Natural killer cell treated with Interleukin-12 subunit alpha and Interleukin-12 subunit beta and Interleukin-15 and Interleukin-18, amount 100 ng/mL, for 72 hours (primary cell): ENCODE measurements at regions not wholly inside any gene's neighbourhood (a gene's known extent, or its start where the extent isn't known, plus 50 kb on each side); places are given as distances from the start of the nearest gene placed in this dataset.
"Not testable (repeated sequence)": the region's sequence is repeated elsewhere in the genome, so short reads cannot be mapped to it uniquely, and the experiment has no call there.

Experiments
- ATAC-seq, 2 donors: fragments of 150-1000 bp; cut with Tn5 transposase in 1 of 2; sonication (Bioruptor Pico), chemical (Tn5 transposase) in 1 of 2; 2 replicates each; pipeline ENCODE4 v1.10.0; 2021
- DNase-seq: peaks from one replicate; pipeline ENCODE4 v3.0.0; 2022; ENCODE audit warnings: low spot score
- H3K27ac Mint-ChIP-seq, 2 donors: 1 replicate in 1 of 2; 2 replicates in 1 of 2; pipeline ENCODE4 v1.8.0; 2022; ENCODE audit warnings: mixed read lengths in 2 of 2, mild to moderate bottlenecking in 1 of 2, moderate library complexity in 1 of 2
- H3K27me3 Mint-ChIP-seq, 2 donors: 1 replicate in 1 of 2; 2 replicates in 1 of 2; pipeline ENCODE4 v1.8.0; 2022; ENCODE audit warnings: mixed read lengths in 2 of 2
- H3K36me3 Mint-ChIP-seq: one replicate; pipeline ENCODE4 v1.8.0; 2022; ENCODE audit warnings: mixed read lengths
- H3K4me1 Mint-ChIP-seq, 2 donors: 1 replicate in 1 of 2; 2 replicates in 1 of 2; pipeline ENCODE4 v1.8.0; 2022; ENCODE audit warnings: low read depth in 2 of 2, mixed read lengths in 2 of 2, mild to moderate bottlenecking in 1 of 2
- H3K4me3 Mint-ChIP-seq: one replicate; pipeline ENCODE4 v1.8.0; 2022; ENCODE audit warnings: mixed read lengths
- H3K9me3 Mint-ChIP-seq: 2 replicates; pipeline ENCODE4 v1.8.0; 2022; ENCODE audit warnings: mixed read lengths

GRCh38 chr21:28615276-28615675, 377.4 kb downstream of the LTN1 start:
- Mint-ChIP-seq H3K9me3 (no peaks in the 10 kb centered on the region), H3K4me1 (peaks cover 9 to 21% of the 10 kb centered on the region in 2 donors), H3K27ac (no peak overlapping the region), H3K36me3 (peaks cover 5% of the 10 kb centered on the region), H3K4me3 (no peak overlapping the region), H3K27me3 (no peaks in the 10 kb centered on the region)
- DNase-seq (no peak), ATAC-seq (no peak)

- no peaks in the 10 kb centered on the region for H3K27me3 Mint-ChIP-seq
- no peak overlapping the region for H3K27ac Mint-ChIP-seq
- ATAC-seq: no peak
- peaks cover 9 to 21% of the 10 kb centered on the region in 2 donors for H3K4me1 Mint-ChIP-seq
- no peak for DNase-seq
- H3K36me3 Mint-ChIP-seq: peaks cover 5% of the 10 kb centered on the region
- no peak overlapping the region for H3K4me3 Mint-ChIP-seq
- no peaks in the 10 kb centered on the region for H3K9me3 Mint-ChIP-seq
Observed at GRCh38 chr21:28614791-28615190, 377.9 kb downstream of the LTN1 start.

- DNase-seq: no peak
- Mint-ChIP-seq H3K27me3 (no peaks in the 10 kb centered on the region), H3K4me1 (peaks cover 12 to 27% of the 10 kb centered on the region in 2 donors), H3K9me3 (no peaks in the 10 kb centered on the region), H3K27ac (no peak overlapping the region), H3K36me3 (peaks cover 10% of the 10 kb centered on the region), H3K4me3 (no peak overlapping the region)
- no peak for ATAC-seq
Observed at GRCh38 chr21:28608646-28609045, 384.0 kb downstream of the LTN1 start.

- Mint-ChIP-seq H3K36me3 (peaks cover 10% of the 10 kb centered on the region), H3K27me3 (no peaks in the 10 kb centered on the region), H3K4me1 (peaks cover 12 to 25% of the 10 kb centered on the region in 2 donors), H3K27ac (no peak overlapping the region), H3K9me3 (no peaks in the 10 kb centered on the region), H3K4me3 (no peak overlapping the region)
- ATAC-seq (no peak), DNase-seq (no peak)
Observed at GRCh38 chr21:28607545-28607944, 385.1 kb downstream of the LTN1 start.

GRCh38 chr21:28604946-28605537, 387.6 kb downstream of the LTN1 start:
- Mint-ChIP-seq H3K9me3 (peaks cover 4% of the 10 kb centered on the region), H3K27ac (no peak overlapping the region), H3K36me3 (peaks cover 21% of the 10 kb centered on the region), H3K4me1 (peaks cover 12 to 15% of the 10 kb centered on the region in 2 donors), H3K4me3 (peak overlapping the region; percentile 21), H3K27me3 (no peaks in the 10 kb centered on the region)
- DNase-seq (no peak), ATAC-seq (peak; percentile 60 to 66)

- peaks cover 27% of the 10 kb centered on the region for H3K36me3 Mint-ChIP-seq
- no peaks in the 10 kb centered on the region for H3K27me3 Mint-ChIP-seq
- H3K4me1 Mint-ChIP-seq: peaks cover 7 to 11% of the 10 kb centered on the region in 2 donors
- H3K9me3 Mint-ChIP-seq: peaks cover 10% of the 10 kb centered on the region
- H3K4me3 Mint-ChIP-seq: no peak overlapping the region
- no peak for DNase-seq
- H3K27ac Mint-ChIP-seq: no peak overlapping the region
- no peak for ATAC-seq
Observed at GRCh38 chr21:28602546-28602945, 390.1 kb downstream of the LTN1 start.

GRCh38 chr21:28598214-28598613, 394.5 kb downstream of the LTN1 start:
- no peak for ATAC-seq
- Mint-ChIP-seq H3K36me3 (peaks cover 32% of the 10 kb centered on the region), H3K27ac (no peak overlapping the region), H3K27me3 (no peaks in the 10 kb centered on the region), H3K4me1 (peaks cover 0 to 4% of the 10 kb centered on the region in 2 donors), H3K4me3 (no peak overlapping the region), H3K9me3 (peaks cover 10% of the 10 kb centered on the region)
- no peak for DNase-seq

- Mint-ChIP-seq H3K4me3 (no peak overlapping the region), H3K36me3 (peaks cover 4% of the 10 kb centered on the region), H3K27ac (no peak overlapping the region), H3K27me3 (no peaks in the 10 kb centered on the region), H3K9me3 (peaks cover 3% of the 10 kb centered on the region), H3K4me1 (peaks cover 0 to 5% of the 10 kb centered on the region in 2 donors)
- DNase-seq (no peak), ATAC-seq (no peak)
Observed at GRCh38 chr21:28592205-28592865, 400.3 kb downstream of the LTN1 start.

GRCh38 chr21:28590676-28591075, 402.0 kb downstream of the LTN1 start:
- H3K27ac Mint-ChIP-seq: no peak overlapping the region
- no peaks in the 10 kb centered on the region for H3K27me3 Mint-ChIP-seq
- DNase-seq (no peak), ATAC-seq (no peak)
- H3K4me3 Mint-ChIP-seq: no peak overlapping the region
- H3K4me1 Mint-ChIP-seq: peaks cover 0 to 5% of the 10 kb centered on the region in 2 donors
- no peaks in the 10 kb centered on the region for H3K36me3 Mint-ChIP-seq
- H3K9me3 Mint-ChIP-seq: peaks cover 3% of the 10 kb centered on the region

- Mint-ChIP-seq H3K36me3 (no peaks in the 10 kb centered on the region), H3K27me3 (no peaks in the 10 kb centered on the region)
- DNase-seq: no peak
Observed at GRCh38 chr21:28590026-28590425, 402.7 kb downstream of the LTN1 start.

GRCh38 chr21:28588997-28589396, 403.7 kb downstream of the LTN1 start:
- DNase-seq (no peak), ATAC-seq (no peak)
- H3K27me3 Mint-ChIP-seq: no peaks in the 10 kb centered on the region
- no peaks in the 10 kb centered on the region for H3K36me3 Mint-ChIP-seq
- peaks cover 3% of the 10 kb centered on the region for H3K9me3 Mint-ChIP-seq
- H3K27ac Mint-ChIP-seq: no peak overlapping the region
- no peak overlapping the region for H3K4me3 Mint-ChIP-seq
- H3K4me1 Mint-ChIP-seq: peaks cover 0 to 5% of the 10 kb centered on the region in 2 donors

More at GRCh38 chr21:28590026-28590425, 402.7 kb downstream of the LTN1 start:
- ATAC-seq: no peak
- Mint-ChIP-seq H3K9me3 (peaks cover 3% of the 10 kb centered on the region), H3K4me3 (no peak overlapping the region), H3K27ac (no peak overlapping the region), H3K4me1 (peaks cover 0 to 5% of the 10 kb centered on the region in 2 donors)

- Mint-ChIP-seq H3K27me3 (no peaks in the 10 kb centered on the region), H3K4me1 (peaks cover 0 to 5% of the 10 kb centered on the region in 2 donors), H3K4me3 (no peak overlapping the region), H3K27ac (no peak overlapping the region), H3K9me3 (peaks cover 3% of the 10 kb centered on the region), H3K36me3 (no peaks in the 10 kb centered on the region)
- DNase-seq (no peak), ATAC-seq (no peak)
Observed at GRCh38 chr21:28587748-28588147, 404.9 kb downstream of the LTN1 start.

GRCh38 chr21:28581976-28582375, 410.7 kb downstream of the LTN1 start:
- Mint-ChIP-seq H3K4me1 (peaks cover 0 to 5% of the 10 kb centered on the region in 2 donors), H3K9me3 (no peaks in the 10 kb centered on the region), H3K36me3 (peaks cover 6% of the 10 kb centered on the region)

GRCh38 chr21:28581311-28581731, 411.4 kb downstream of the LTN1 start:
- not testable (repeated sequence) for DNase-seq, H3K36me3 Mint-ChIP-seq, H3K9me3 Mint-ChIP-seq, H3K4me1 Mint-ChIP-seq, H3K27me3 Mint-ChIP-seq, H3K4me3 Mint-ChIP-seq, H3K27ac Mint-ChIP-seq
- peak; percentile 31 to 62 for ATAC-seq

More at GRCh38 chr21:28581976-28582375, 410.7 kb downstream of the LTN1 start:
- H3K27me3 Mint-ChIP-seq: no peaks in the 10 kb centered on the region
- no peak overlapping the region for H3K4me3 Mint-ChIP-seq
- H3K27ac Mint-ChIP-seq: no peak overlapping the region
- DNase-seq: no peak
- ATAC-seq: no peak
